ENCODE measurements at regions not wholly inside any gene's neighbourhood (a gene's known extent, or its start where the extent isn't known, plus 50 kb on each side); places are given as distances from the start of the nearest gene placed in this dataset.

DNA sequence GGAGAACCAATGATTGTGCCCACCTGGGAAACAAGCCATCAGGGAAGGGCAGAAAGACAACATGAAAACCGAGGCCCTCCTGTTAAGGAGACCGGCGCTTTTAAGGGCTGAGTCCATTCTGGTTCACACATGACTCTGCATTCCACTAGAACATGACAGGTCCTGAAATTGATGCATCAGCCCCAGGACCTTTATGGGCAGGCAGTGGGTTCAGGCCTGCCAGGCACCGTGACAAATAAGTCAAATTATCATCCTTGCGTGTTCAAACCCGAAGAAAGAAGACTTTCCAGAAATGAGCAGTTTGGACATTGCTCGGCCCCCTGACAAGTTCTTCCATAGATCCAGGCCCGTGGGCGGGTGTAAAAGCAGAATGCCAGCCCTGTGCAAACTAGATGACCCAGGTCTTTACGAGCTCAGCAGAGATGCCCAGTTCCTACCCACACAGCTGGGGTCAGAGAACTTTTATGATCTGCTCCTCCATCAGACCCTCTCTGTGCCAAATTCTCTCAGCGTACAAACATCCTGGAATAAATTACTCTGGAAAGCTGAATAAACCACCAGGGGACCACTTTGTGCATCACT, 295.5 kb upstream of the WWC1 start:
- TF ChIP-seq TAF1 (conservative IDR thresholded peaks at IDR 0.05) = no peak
- TF ChIP-seq EGR1 (IDR thresholded peaks at IDR 0.05; ENCODE audit: low read depth in 2 of 2) = no peak
- TF ChIP-seq, protein P1, sequence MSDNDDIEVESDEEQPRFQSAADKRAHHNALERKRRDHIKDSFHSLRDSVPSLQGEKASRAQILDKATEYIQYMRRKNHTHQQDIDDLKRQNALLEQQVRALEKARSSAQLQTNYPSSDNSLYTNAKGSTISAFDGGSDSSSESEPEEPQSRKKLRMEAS (IDR thresholded peaks at IDR 0.05) = no peak
- TF ChIP-seq YY1 (IDR thresholded peaks at IDR 0.05) = no peak
- TF ChIP-seq, protein P2, sequence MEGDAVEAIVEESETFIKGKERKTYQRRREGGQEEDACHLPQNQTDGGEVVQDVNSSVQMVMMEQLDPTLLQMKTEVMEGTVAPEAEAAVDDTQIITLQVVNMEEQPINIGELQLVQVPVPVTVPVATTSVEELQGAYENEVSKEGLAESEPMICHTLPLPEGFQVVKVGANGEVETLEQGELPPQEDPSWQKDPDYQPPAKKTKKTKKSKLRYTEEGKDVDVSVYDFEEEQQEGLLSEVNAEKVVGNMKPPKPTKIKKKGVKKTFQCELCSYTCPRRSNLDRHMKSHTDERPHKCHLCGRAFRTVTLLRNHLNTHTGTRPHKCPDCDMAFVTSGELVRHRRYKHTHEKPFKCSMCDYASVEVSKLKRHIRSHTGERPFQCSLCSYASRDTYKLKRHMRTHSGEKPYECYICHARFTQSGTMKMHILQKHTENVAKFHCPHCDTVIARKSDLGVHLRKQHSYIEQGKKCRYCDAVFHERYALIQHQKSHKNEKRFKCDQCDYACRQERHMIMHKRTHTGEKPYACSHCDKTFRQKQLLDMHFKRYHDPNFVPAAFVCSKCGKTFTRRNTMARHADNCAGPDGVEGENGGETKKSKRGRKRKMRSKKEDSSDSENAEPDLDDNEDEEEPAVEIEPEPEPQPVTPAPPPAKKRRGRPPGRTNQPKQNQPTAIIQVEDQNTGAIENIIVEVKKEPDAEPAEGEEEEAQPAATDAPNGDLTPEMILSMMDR (IDR thresholded peaks at IDR 0.05; ENCODE audit: low read depth, low read length, missing input control) = no peak
- no peak for TF ChIP-seq RAD21 (IDR thresholded peaks at IDR 0.05)
- TF ChIP-seq, protein P3, sequence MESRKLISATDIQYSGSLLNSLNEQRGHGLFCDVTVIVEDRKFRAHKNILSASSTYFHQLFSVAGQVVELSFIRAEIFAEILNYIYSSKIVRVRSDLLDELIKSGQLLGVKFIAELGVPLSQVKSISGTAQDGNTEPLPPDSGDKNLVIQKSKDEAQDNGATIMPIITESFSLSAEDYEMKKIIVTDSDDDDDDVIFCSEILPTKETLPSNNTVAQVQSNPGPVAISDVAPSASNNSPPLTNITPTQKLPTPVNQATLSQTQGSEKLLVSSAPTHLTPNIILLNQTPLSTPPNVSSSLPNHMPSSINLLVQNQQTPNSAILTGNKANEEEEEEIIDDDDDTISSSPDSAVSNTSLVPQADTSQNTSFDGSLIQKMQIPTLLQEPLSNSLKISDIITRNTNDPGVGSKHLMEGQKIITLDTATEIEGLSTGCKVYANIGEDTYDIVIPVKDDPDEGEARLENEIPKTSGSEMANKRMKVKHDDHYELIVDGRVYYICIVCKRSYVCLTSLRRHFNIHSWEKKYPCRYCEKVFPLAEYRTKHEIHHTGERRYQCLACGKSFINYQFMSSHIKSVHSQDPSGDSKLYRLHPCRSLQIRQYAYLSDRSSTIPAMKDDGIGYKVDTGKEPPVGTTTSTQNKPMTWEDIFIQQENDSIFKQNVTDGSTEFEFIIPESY (IDR thresholded peaks at IDR 0.05) = no peak
- no peak for TF ChIP-seq GABPA (IDR thresholded peaks at IDR 0.05 in 1 of 2, conservative IDR thresholded peaks at IDR 0.05 in 1 of 2)
- no peak for TF ChIP-seq JUND (IDR thresholded peaks at IDR 0.05)
- TF ChIP-seq, protein P4, sequence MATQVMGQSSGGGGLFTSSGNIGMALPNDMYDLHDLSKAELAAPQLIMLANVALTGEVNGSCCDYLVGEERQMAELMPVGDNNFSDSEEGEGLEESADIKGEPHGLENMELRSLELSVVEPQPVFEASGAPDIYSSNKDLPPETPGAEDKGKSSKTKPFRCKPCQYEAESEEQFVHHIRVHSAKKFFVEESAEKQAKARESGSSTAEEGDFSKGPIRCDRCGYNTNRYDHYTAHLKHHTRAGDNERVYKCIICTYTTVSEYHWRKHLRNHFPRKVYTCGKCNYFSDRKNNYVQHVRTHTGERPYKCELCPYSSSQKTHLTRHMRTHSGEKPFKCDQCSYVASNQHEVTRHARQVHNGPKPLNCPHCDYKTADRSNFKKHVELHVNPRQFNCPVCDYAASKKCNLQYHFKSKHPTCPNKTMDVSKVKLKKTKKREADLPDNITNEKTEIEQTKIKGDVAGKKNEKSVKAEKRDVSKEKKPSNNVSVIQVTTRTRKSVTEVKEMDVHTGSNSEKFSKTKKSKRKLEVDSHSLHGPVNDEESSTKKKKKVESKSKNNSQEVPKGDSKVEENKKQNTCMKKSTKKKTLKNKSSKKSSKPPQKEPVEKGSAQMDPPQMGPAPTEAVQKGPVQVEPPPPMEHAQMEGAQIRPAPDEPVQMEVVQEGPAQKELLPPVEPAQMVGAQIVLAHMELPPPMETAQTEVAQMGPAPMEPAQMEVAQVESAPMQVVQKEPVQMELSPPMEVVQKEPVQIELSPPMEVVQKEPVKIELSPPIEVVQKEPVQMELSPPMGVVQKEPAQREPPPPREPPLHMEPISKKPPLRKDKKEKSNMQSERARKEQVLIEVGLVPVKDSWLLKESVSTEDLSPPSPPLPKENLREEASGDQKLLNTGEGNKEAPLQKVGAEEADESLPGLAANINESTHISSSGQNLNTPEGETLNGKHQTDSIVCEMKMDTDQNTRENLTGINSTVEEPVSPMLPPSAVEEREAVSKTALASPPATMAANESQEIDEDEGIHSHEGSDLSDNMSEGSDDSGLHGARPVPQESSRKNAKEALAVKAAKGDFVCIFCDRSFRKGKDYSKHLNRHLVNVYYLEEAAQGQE (IDR thresholded peaks at IDR 0.05) = no peak
- TF ChIP-seq HNF4G (IDR thresholded peaks at IDR 0.05) = no peak

Measured in liver (tissue), 3 donors.